Neural cell (in vitro differentiated cells): ENCODE measurements at regions not wholly inside any gene's neighbourhood (a gene's known extent, or its start where the extent isn't known, plus 50 kb on each side); places are given as distances from the start of the nearest gene placed in this dataset.

ENCODE experiments used
- H2AFZ ChIP-seq: fragments of 200-600, 300-800 bp; sonication (generic), shearing (Covaris generic); 2 replicates; pipeline ENCODE4 v1.6.0; 2014; ENCODE audit warnings: low read depth, mild to moderate bottlenecking, antibody characterized with exemption, low read length, moderate library complexity
- H3F3A ChIP-seq: fragments of 200-600 bp; shearing (Covaris generic); 2 replicates; pipeline ENCODE4 v1.6.1; 2016; ENCODE audit warnings: mild to moderate bottlenecking, moderate library complexity, mixed read lengths, antibody characterized with exemption, low read length; ENCODE audit not compliant: insufficient read depth, poor library complexity, severe bottlenecking
- H3K27ac ChIP-seq: fragments of 200-600, 300-800 bp; sonication (generic), shearing (Covaris generic); 2 replicates; pipeline ENCODE4 v1.5.1; 2014; ENCODE audit warnings: mild to moderate bottlenecking, low read length, moderate library complexity
- H3K27me3 ChIP-seq: fragments of 300-800, 200-600 bp; sonication (generic), shearing (Covaris generic); 2 replicates; pipeline ENCODE4 v1.6.0; 2014; ENCODE audit warnings: mild to moderate bottlenecking, low read depth, low read length, moderate library complexity; ENCODE audit not compliant: insufficient read depth
- H3K36me3 ChIP-seq: fragments of 300-800, 200-600 bp; sonication (generic), shearing (Covaris generic); 2 replicates; pipeline ENCODE4 v1.5.1; 2014; ENCODE audit warnings: mild to moderate bottlenecking, antibody characterized with exemption, low read length, moderate library complexity; ENCODE audit not compliant: insufficient read depth
- H3K4me2 ChIP-seq: fragments of 300-800, 200-600 bp; sonication (generic), shearing (Covaris generic); 2 replicates; pipeline ENCODE4 v1.6.0; 2014; ENCODE audit warnings: mild to moderate bottlenecking, low read length
- H3K4me3 ChIP-seq: fragments of 300-800, 200-600 bp; sonication (generic), shearing (Covaris generic); 2 replicates; pipeline ENCODE4 v1.5.1; 2014; ENCODE audit warnings: mild to moderate bottlenecking, low read length, moderate library complexity
- H3K79me2 ChIP-seq: fragments of 200-600 bp; shearing (Covaris generic); replicated peaks from 2 replicates; pipeline ENCODE4 v1.6.0; 2014; ENCODE audit warnings: mild to moderate bottlenecking, low read length, moderate library complexity; ENCODE audit not compliant: insufficient read depth
- H3K9ac ChIP-seq: fragments of 300-800, 200-600 bp; sonication (generic), shearing (Covaris generic); 2 replicates; pipeline ENCODE4 v1.6.1; 2016; ENCODE audit warnings: mild to moderate bottlenecking, low read length, mixed read lengths
- H3K9me2 ChIP-seq: fragments of 200-600 bp; shearing (Covaris generic); 2 replicates; pipeline ENCODE4 v1.6.1; 2016; ENCODE audit warnings: mild to moderate bottlenecking, low read length, mixed read lengths; ENCODE audit not compliant: insufficient read depth
- H3K9me3 ChIP-seq: fragments of 200-600, 300-800 bp; sonication (generic), shearing (Covaris generic); 2 replicates; pipeline ENCODE4 v1.6.1; 2016; ENCODE audit warnings: mild to moderate bottlenecking, mixed run types, low read length, moderate library complexity, mixed read lengths
- H4K20me1 ChIP-seq: fragments of 200-600 bp; shearing (Covaris generic); 2 replicates; pipeline ENCODE4 v1.6.1; 2016; ENCODE audit warnings: mild to moderate bottlenecking, mixed run types; ENCODE audit not compliant: insufficient read depth
- CTCF ChIP-seq: fragments of 450-650 bp; IDR thresholded peaks from 2 replicates; pipeline ENCODE4 v1.5.1; 2014; ENCODE audit warnings: antibody characterized with exemption, mild to moderate bottlenecking, moderate library complexity; ENCODE audit not compliant: poor library complexity, severe bottlenecking
- EP300 ChIP-seq: fragments of 450-650 bp; conservative IDR thresholded peaks from 2 replicates; pipeline ENCODE4 v1.6.1; 2014; ENCODE audit warnings: antibody characterized with exemption, mild to moderate bottlenecking, moderate library complexity; ENCODE audit not compliant: poor library complexity, severe bottlenecking
- EZH2 ChIP-seq: fragments of 200-600, 300-800 bp; shearing (Covaris generic), sonication (generic); IDR thresholded peaks from 2 replicates; pipeline ENCODE4 v1.6.1; 2014; ENCODE audit warnings: antibody characterized with exemption, low read length, borderline replicate concordance, mild to moderate bottlenecking; ENCODE audit not compliant: insufficient read depth, poor library complexity, severe bottlenecking
- MXI1 ChIP-seq: fragments of 450-650 bp; conservative IDR thresholded peaks from 2 replicates; pipeline ENCODE4 v1.6.1; 2014; ENCODE audit warnings: antibody characterized with exemption, mild to moderate bottlenecking; ENCODE audit not compliant: poor library complexity, severe bottlenecking
- POLR2AphosphoS5 ChIP-seq: IDR thresholded peaks from 2 replicates; pipeline ENCODE4 v1.6.1; 2012
- RAD21 ChIP-seq: fragments of 450-650 bp; conservative IDR thresholded peaks from 2 replicates; pipeline ENCODE4 v1.6.1; 2014; ENCODE audit warnings: antibody characterized with exemption, mild to moderate bottlenecking, moderate library complexity
- SMC3 ChIP-seq: fragments of 450-650 bp; conservative IDR thresholded peaks from 2 replicates; pipeline ENCODE4 v1.6.1; 2014; ENCODE audit warnings: antibody characterized with exemption, mild to moderate bottlenecking, moderate library complexity; ENCODE audit not compliant: poor library complexity
- TAF1 ChIP-seq: IDR thresholded peaks from 2 replicates; pipeline ENCODE4 v1.6.1; 2012; ENCODE audit warnings: low read depth
- TF ChIP-seq, protein P1 (sequence below): IDR thresholded peaks from 2 replicates; pipeline ENCODE4 v1.6.1; 2012; ENCODE audit warnings: borderline replicate concordance

DNA sequence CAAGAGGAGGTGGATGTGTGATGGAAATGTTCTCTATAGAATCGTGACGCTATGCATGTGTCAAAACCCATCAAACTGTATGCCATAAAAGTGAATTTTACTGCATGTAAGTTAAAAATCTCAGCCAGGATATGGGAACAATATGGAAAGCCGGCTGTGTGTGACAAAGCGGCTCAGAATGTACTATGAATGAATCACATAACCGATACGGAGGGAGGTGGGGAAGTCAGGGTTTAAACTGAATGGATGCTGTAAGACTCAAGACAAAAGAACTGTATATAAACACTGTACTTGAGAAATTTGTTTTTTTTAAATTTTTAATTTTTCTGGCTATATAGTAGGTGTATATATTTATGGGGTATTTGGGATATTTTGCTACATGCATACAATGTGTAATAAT is 111.6 kb upstream of the PDE4B start:
- Histone ChIP-seq H3K4me3 (no peak overlapping the region), H3K79me2 (no peaks in the 10 kb centered on the region), H3K9me2 (no peaks in the 10 kb centered on the region), H3F3A (no peaks in the 10 kb centered on the region), H3K36me3 (no peaks in the 10 kb centered on the region), H3K9ac (no peak overlapping the region), H3K27ac (no peak overlapping the region), H3K4me2 (no peak overlapping the region), H2AFZ (no peak overlapping the region), H3K9me3 (no peaks in the 10 kb centered on the region), H4K20me1 (no peaks in the 10 kb centered on the region), H3K27me3 (no peaks in the 10 kb centered on the region)
- TF ChIP-seq SMC3 (no peak), CTCF (no peak), RAD21 (no peak), MXI1 (no peak), POLR2AphosphoS5 (no peak), EZH2 (no peak), EP300 (no peak), TAF1 (no peak)
- TF ChIP-seq, protein P1, sequence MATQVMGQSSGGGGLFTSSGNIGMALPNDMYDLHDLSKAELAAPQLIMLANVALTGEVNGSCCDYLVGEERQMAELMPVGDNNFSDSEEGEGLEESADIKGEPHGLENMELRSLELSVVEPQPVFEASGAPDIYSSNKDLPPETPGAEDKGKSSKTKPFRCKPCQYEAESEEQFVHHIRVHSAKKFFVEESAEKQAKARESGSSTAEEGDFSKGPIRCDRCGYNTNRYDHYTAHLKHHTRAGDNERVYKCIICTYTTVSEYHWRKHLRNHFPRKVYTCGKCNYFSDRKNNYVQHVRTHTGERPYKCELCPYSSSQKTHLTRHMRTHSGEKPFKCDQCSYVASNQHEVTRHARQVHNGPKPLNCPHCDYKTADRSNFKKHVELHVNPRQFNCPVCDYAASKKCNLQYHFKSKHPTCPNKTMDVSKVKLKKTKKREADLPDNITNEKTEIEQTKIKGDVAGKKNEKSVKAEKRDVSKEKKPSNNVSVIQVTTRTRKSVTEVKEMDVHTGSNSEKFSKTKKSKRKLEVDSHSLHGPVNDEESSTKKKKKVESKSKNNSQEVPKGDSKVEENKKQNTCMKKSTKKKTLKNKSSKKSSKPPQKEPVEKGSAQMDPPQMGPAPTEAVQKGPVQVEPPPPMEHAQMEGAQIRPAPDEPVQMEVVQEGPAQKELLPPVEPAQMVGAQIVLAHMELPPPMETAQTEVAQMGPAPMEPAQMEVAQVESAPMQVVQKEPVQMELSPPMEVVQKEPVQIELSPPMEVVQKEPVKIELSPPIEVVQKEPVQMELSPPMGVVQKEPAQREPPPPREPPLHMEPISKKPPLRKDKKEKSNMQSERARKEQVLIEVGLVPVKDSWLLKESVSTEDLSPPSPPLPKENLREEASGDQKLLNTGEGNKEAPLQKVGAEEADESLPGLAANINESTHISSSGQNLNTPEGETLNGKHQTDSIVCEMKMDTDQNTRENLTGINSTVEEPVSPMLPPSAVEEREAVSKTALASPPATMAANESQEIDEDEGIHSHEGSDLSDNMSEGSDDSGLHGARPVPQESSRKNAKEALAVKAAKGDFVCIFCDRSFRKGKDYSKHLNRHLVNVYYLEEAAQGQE, result no peak

DNA sequence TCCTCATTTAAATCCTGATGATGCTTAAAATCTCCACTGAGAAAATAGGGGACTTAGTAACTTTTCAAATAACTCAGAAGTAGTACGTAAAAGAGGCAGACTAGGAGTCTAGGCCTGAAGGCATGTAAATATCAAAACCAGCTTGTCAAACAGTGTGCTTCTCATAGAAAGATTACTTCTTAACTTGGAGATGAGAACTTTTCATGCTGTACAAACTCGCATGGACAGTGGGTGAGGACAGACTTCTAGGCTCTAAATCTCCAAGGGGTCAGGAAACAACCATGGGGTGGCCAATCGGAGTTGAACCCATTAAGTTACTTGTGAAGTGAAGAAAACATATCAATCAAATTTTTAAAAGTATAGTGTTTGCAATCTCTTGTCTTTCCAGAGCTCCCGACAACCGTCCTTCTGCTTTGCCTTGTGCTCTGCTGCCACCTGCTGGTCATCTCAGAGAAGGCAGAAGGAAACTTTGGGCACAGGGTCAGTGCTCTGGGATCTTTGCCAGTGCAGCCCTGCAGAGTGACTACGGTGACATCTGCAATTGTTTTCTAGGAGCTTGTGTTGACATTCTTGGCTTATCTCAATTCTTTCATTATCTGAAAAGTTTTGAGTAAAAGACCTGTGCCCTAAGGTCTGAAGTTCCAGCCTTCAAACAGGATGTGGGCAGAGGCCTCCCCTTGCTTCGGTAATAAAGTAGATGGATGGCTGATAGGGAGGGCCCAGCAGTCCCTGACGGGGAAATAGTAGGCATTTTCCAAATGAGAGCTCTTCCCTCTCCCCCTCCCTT is 105.1 kb upstream of the PDE4B start:
- H3K9me2 ChIP-seq, result no peaks in the 10 kb centered on the region
- TF ChIP-seq POLR2AphosphoS5 (no peak), CTCF (peak; percentile 94), EZH2 (no peak), SMC3 (peak; percentile 98), EP300 (no peak), MXI1 (no peak), RAD21 (peak; percentile 99), TAF1 (no peak)
- TF ChIP-seq, protein P1, result no peak
- H2AFZ ChIP-seq, result no peak overlapping the region
- no peaks in the 10 kb centered on the region for H4K20me1 ChIP-seq
- no peaks in the 10 kb centered on the region for H3K79me2 ChIP-seq
- no peaks in the 10 kb centered on the region for H3K27me3 ChIP-seq
- H3K36me3 ChIP-seq, result no peaks in the 10 kb centered on the region
- H3F3A ChIP-seq, result no peaks in the 10 kb centered on the region
- H3K4me3 ChIP-seq, result no peak overlapping the region
- H3K27ac ChIP-seq, result no peak overlapping the region
- H3K9me3 ChIP-seq, result no peaks in the 10 kb centered on the region
- no peak overlapping the region for H3K9ac ChIP-seq
- H3K4me2 ChIP-seq, result no peak overlapping the region
